Right lobe of liver (tissue), 6 donors: ENCODE measurements at regions not wholly inside any gene's neighbourhood (a gene's known extent, or its start where the extent isn't known, plus 50 kb on each side); places are given as distances from the start of the nearest gene placed in this dataset.
"Not testable (repeated sequence)": the region's sequence is repeated elsewhere in the genome, so short reads cannot be mapped to it uniquely, and the experiment has no call there.

Experiments used
- ATAC-seq, 4 donors: fragments of 200-7000 bp; cut with Tn5 transposase; one replicate each; pipeline ENCODE4 v1.9.1; 2020; ENCODE audit warnings: mild to moderate bottlenecking in 4 of 4, moderate library complexity in 4 of 4
- DNase-seq, 3 donors: peaks; one replicate each; pipeline ENCODE4 v3.0.0-alpha.2; 2020
- H3K27ac ChIP-seq, 3 donors: fragments of 200-600 bp; one replicate each; pipeline ENCODE4 v1.8.0; 2022
- H3K27me3 ChIP-seq, 2 donors: fragments of 200-600 bp; one replicate each; pipeline ENCODE4 v1.8.0; 2022
- H3K36me3 ChIP-seq, 4 donors: fragments of 200-600 bp; sonication (generic) in 1 of 4; one replicate each; pipeline versions ENCODE4 v1.5.1 to v1.8.0; 2017 to 2022; ENCODE audit warnings: control low read depth in 1 of 4
- H3K4me1 ChIP-seq, 4 donors: fragments of 200-600 bp; sonication (generic) in 1 of 4; one replicate each; pipeline versions ENCODE4 v1.5.1 to v1.8.0; 2017 to 2022; ENCODE audit warnings: control low read depth in 1 of 4
- H3K4me3 ChIP-seq, 3 donors: fragments of 200-600 bp; one replicate each; pipeline ENCODE4 v1.8.0; 2022
- H3K9me3 ChIP-seq, 4 donors: fragments of 200-600 bp; sonication (generic) in 1 of 4; one replicate each; pipeline versions ENCODE4 v1.5.1 to v1.8.0; 2017 to 2022; ENCODE audit warnings: control low read depth in 1 of 4
- CTCF ChIP-seq, 4 donors: fragments of 200-600 bp in 3 of 4; fragments of 450-650 bp in 1 of 4; IDR thresholded peaks; one replicate each; pipeline versions ENCODE4 v1.5.1 to v1.8.0; 2016 to 2022; ENCODE audit warnings: antibody characterized with exemption in 4 of 4, mild to moderate bottlenecking in 2 of 4
- POLR2A ChIP-seq: fragments of 450-650 bp; IDR thresholded peaks from one replicate; pipeline ENCODE4 v1.6.1; 2017; ENCODE audit warnings: antibody characterized with exemption, mild to moderate bottlenecking
- WGBS: methylation state at CpG from one replicate; pipeline ENCODE4 v1.1.6; 2018; ENCODE audit warnings: low coverage, low lambda C conversion rate; ENCODE audit not compliant: insufficient coverage; ENCODE audit errors: missing lambda C conversion rate; 5-methylcytosine and 5-hydroxymethylcytosine counted together
- intact Hi-C, 2 donors: fragments of 100-400 bp; cut with DNase I; formaldehyde crosslinking; loops; one replicate each; pipeline versions ENCODE4 v1.11.2 to v1.14.1; 2022
- donor health status: DM: no; HTN: yes; CAD: no.
- donor health status: DM: no; HTN: no; CAD: no.
- donor health status: DM: no; HTN: no; CAD: no.
- donor health status: DM: no; HTN: yes; CAD: no.
- donor health status: DM: no; HTN: yes; CAD: no.

GRCh38 chr3:143175940-143176894 lies 56.6 kb downstream of the CHST2 start:
- WGBS = 93% methylated on average over 13 of the region's 47 CpGs
- H3K27ac ChIP-seq, intact Hi-C loops, H3K27me3 ChIP-seq, H3K9me3 ChIP-seq, H3K36me3 ChIP-seq, H3K4me1 ChIP-seq, H3K4me3 ChIP-seq, DNase-seq: not testable (repeated sequence)
- ATAC-seq = peak in 1 of 4 donors; percentile 33

DNA sequence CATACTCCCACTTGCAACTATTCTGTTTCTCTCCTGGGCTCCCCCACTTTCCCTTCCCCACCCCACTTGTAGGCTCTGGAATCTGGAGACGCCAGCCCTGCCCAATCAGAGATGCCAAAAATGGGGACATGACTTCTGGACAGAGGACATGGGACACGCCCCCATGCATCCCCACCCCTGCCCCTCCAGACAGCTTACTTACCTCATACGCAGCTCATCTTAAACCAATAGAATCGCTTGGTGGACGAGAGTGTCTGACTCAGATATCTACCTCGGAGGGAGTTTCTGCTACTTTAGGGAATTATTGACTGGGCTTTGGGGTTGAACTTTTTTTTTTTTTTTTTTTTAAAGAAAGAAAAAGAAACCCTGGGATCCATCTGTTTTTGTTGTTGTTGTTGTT lies 58.4 kb downstream of the CHST2 start:
- H3K9me3 ChIP-seq, H3K27me3 ChIP-seq, H3K4me1 ChIP-seq, intact Hi-C loops, H3K27ac ChIP-seq, H3K4me3 ChIP-seq, DNase-seq, H3K36me3 ChIP-seq: not testable (repeated sequence)
- peak in 1 of 4 donors; percentile 16 for ATAC-seq
- WGBS = 65% methylated on average over 6 of the region's 6 CpGs

GRCh38 chr3:143178775-143179548 lies 59.4 kb downstream of the CHST2 start:
- not testable (repeated sequence) for H3K36me3 ChIP-seq
- WGBS = 63% methylated on average over 3 of the region's 3 CpGs

GRCh38 chr3:143179603-143180002 lies 60.0 kb downstream of the CHST2 start:
- 49% methylated on average over 5 of the region's 5 CpGs for WGBS
- intact Hi-C loops = no loop called here
- no peak for TF ChIP-seq CTCF (IDR thresholded peaks at IDR 0.05)
- TF ChIP-seq POLR2A = no peak
- DNase-seq (no peak), ATAC-seq (no peak)
- Histone ChIP-seq H3K27me3 (no peaks in the 10 kb centered on the region), H3K4me3 (no peak overlapping the region), H3K4me1 (no peaks in the 10 kb centered on the region), H3K36me3 (no peaks in the 10 kb centered on the region), H3K9me3 (no peaks in the 10 kb centered on the region), H3K27ac (no peak overlapping the region)

More at GRCh38 chr3:143178775-143179548, 59.4 kb downstream of the CHST2 start:
- DNase-seq, intact Hi-C loops, ATAC-seq, H3K27me3 ChIP-seq, H3K4me3 ChIP-seq, H3K9me3 ChIP-seq, H3K4me1 ChIP-seq, H3K27ac ChIP-seq: not testable (repeated sequence)

DNA sequence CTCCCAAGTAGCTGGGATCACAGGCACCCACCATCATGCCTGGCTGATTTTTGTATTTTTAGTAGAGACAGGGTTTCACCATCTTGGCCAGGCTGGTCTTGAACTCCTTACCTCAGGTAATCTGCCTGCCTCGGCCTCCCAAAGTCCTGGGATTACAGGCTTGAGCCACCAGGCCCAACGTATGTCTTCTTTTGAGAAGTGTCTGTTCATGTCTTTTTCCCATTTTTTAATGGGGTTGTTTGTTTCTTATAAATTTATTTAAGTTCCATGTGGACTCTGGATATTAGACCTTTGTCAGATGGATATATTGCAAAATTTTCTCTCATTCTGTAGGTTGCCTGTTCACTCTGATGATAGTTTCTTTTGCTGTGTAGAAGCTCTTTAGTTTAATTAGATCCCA lies 61.3 kb downstream of the CHST2 start:
- not testable (repeated sequence) for H3K4me3 ChIP-seq, ATAC-seq

DNA sequence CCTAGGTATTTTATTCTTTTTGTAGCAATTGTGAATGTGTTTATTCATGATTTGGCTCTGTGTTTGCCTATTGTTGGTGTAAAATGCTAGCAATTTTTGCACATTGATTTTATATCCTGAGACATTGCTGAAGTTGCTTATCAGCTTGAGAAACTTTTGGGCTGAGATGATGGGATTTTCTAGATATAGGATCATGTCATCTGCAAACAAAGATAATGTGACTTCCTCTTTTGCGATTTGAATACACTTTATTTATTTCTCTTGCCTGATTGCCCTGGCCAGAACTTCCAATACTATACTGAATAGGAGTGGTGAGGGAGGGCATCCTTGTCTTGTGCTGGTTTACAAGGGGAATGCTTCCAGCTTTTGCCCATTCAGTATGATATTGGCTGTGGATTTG lies 62.4 kb downstream of the CHST2 start:
- intact Hi-C loops, H3K27me3 ChIP-seq, ATAC-seq: not testable (repeated sequence)

More for the DNA sequence above, 61.3 kb downstream of the CHST2 start:
- H3K36me3 ChIP-seq, H3K27me3 ChIP-seq, H3K27ac ChIP-seq, H3K9me3 ChIP-seq, H3K4me1 ChIP-seq, intact Hi-C loops, DNase-seq: not testable (repeated sequence)
- 62% methylated on average over 2 of the region's 2 CpGs for WGBS

More for the DNA sequence above, 62.4 kb downstream of the CHST2 start:
- not testable (repeated sequence) for H3K9me3 ChIP-seq, H3K27ac ChIP-seq, H3K36me3 ChIP-seq, DNase-seq, H3K4me1 ChIP-seq, H3K4me3 ChIP-seq
- 63% methylated on average over 1 of the region's 1 CpG for WGBS
